ENCODE measurements at regions not wholly inside any gene's neighbourhood (a gene's known extent, or its start where the extent isn't known, plus 50 kb on each side); places are given as distances from the start of the nearest gene placed in this dataset.

DNA sequence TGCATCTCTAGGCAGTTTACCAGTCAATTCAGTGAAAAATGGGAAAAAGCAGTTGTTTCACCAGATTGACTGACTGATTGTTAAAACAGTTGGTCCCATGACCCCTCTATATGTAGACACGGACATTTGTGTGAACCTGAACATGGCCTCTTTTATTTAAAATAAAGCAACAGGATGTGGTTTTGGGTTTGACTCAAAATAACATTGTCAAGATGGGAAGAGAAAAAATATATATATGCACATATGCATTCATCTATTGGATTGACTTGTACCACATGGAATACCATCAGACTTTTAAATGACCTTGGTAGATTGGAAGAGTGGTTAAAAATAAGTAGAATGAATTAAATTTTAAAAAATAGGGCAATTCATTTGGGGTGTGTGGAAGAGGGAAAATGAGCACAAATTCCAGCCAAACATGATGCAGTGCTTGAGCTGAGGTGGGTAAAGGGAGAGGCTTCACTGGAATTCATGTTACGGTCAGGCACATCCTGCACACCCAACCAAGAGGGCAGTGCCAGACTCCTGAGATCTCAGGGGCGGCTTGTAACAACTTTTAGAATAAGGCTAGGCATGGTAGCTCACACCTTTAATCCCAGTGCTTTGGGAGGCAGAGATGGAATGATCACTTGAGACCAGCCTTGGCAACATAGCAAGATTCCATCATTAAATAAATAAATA, 560.7 kb upstream of the TENM3 start:
- H3K9me3 ChIP-seq = no peaks in the 10 kb centered on the region
- no peak overlapping the region for H3K27ac ChIP-seq
- H3K4me3 ChIP-seq = no peak overlapping the region
- DNase-seq = no peak
- 87 to 90% methylated on average over 3 of the region's 3 CpGs for WGBS, 2 donors
- H3K27me3 ChIP-seq = no peaks in the 10 kb centered on the region
- no peaks in the 10 kb centered on the region for H3K4me1 ChIP-seq
- intact Hi-C loops (cut with DNase I; ENCODE audit: low total_unique reads) = no loop called here
- TF ChIP-seq CTCF (IDR thresholded peaks at IDR 0.05) = no peak
- TF ChIP-seq POLR2A (IDR thresholded peaks at IDR 0.05) = no peak
- H3K36me3 ChIP-seq (ENCODE audit: low read depth, missing control alignments) = no peaks in the 10 kb centered on the region

DNA sequence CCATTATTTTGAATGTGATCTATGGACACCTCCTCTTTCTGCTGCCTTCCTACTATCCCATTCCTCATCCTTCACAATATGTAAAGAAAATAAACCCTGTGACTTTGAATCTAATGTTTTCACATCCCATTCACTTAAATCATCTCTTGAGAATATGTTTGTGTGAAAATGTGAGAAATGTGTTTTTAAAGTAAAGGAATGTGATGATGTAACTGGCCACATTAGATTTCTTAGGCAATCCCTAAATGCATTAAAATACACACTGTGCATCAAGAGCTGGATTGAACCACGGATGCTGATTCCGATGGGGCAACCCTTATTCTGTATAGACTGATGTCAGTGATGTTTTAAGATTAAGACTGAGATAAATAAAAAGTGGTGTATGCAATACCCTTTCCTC, 558.9 kb upstream of the TENM3 start:
- DNase-seq = no peak
- Histone ChIP-seq H3K9me3 (no peaks in the 10 kb centered on the region), H3K36me3 (ENCODE audit: low read depth, missing control alignments) (no peaks in the 10 kb centered on the region), H3K4me1 (no peaks in the 10 kb centered on the region), H3K27me3 (no peaks in the 10 kb centered on the region), H3K27ac (no peak overlapping the region), H3K4me3 (no peak overlapping the region)
- 78 to 80% methylated on average over 2 of the region's 2 CpGs for WGBS, 2 donors
- intact Hi-C loops (cut with DNase I; ENCODE audit: low total_unique reads) = no loop called here
- TF ChIP-seq CTCF (IDR thresholded peaks at IDR 0.05) (no peak), POLR2A (IDR thresholded peaks at IDR 0.05) (no peak)

- Histone ChIP-seq H3K4me3 (no peak overlapping the region), H3K27ac (no peak overlapping the region), H3K4me1 (no peaks in the 10 kb centered on the region), H3K9me3 (no peaks in the 10 kb centered on the region), H3K36me3 (ENCODE audit: low read depth, missing control alignments) (no peaks in the 10 kb centered on the region), H3K27me3 (no peaks in the 10 kb centered on the region)
- WGBS, 2 donors = 90 to 94% methylated on average over 2 of the region's 2 CpGs
- DNase-seq = no peak
- TF ChIP-seq CTCF (IDR thresholded peaks at IDR 0.05) (no peak), POLR2A (IDR thresholded peaks at IDR 0.05) (no peak)
- intact Hi-C loops (cut with DNase I; ENCODE audit: low total_unique reads) = no loop called here
Measured at GRCh38 chr4:181685461-181685860, 557.7 kb upstream of the TENM3 start.

DNA sequence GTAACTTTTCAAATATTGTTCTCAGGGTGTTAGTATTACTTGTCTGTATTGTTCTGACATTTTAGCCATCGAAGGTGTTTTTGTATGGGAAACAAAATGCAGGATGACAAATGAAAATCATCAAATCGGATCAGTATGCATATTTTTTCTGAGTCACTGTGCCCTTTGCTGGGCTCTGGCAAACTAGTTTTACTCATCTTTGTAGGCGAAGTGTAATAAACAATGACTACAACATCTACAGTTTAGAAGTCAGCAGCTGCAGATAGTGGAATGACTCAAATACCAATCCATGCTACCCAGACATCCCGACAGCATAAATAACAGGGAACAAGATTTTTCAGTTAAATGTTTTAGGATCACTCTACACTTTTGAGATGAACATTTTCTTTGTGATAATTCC, 557.3 kb upstream of the TENM3 start:
- H3K4me1 ChIP-seq = no peaks in the 10 kb centered on the region
- no peak for DNase-seq
- H3K27me3 ChIP-seq = no peaks in the 10 kb centered on the region
- no peak for TF ChIP-seq CTCF (IDR thresholded peaks at IDR 0.05)
- TF ChIP-seq POLR2A (IDR thresholded peaks at IDR 0.05) = no peak
- WGBS, 2 donors = 86 to 87% methylated on average over 4 of the region's 4 CpGs
- H3K27ac ChIP-seq = no peak overlapping the region
- no peaks in the 10 kb centered on the region for H3K36me3 ChIP-seq (ENCODE audit: low read depth, missing control alignments)
- intact Hi-C loops (cut with DNase I; ENCODE audit: low total_unique reads) = no loop called here
- no peak overlapping the region for H3K4me3 ChIP-seq
- no peaks in the 10 kb centered on the region for H3K9me3 ChIP-seq

DNA sequence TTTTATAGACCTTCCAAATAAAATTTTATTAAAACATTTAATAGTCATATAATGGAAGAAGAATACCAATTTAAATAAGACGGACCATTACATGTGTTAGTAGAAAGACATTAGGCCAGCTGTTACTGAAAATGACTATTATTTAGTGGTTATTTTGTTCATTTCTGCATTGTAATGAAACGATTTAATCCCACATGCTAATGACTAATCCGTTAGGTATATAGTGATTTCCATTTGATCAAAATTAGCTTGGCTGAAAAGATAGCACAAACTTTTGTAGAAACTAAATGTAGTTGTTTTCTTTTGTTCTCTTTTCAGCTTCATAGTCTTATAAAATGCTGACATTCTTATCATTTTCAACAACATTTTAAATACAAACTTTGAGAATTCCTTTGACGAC, 556.1 kb upstream of the TENM3 start:
- Histone ChIP-seq H3K27ac (no peak overlapping the region), H3K4me1 (no peaks in the 10 kb centered on the region), H3K4me3 (no peak overlapping the region), H3K9me3 (no peaks in the 10 kb centered on the region), H3K27me3 (no peaks in the 10 kb centered on the region), H3K36me3 (ENCODE audit: low read depth, missing control alignments) (no peaks in the 10 kb centered on the region)
- no peak for TF ChIP-seq POLR2A (IDR thresholded peaks at IDR 0.05)
- TF ChIP-seq CTCF (IDR thresholded peaks at IDR 0.05) = no peak
- WGBS, 2 donors = 79 to 81% methylated on average over 4 of the region's 4 CpGs
- intact Hi-C loops (cut with DNase I; ENCODE audit: low total_unique reads) = no loop called here
- DNase-seq = no peak
